Upper lobe of right lung (tissue), 1 donor: ENCODE measurements at regions not wholly inside any gene's neighbourhood (a gene's known extent, or its start where the extent isn't known, plus 50 kb on each side); places are given as distances from the start of the nearest gene placed in this dataset.
A peak's percentile ranks its signal among the peaks of the same experiment; 100 is the strongest.

Experiments used
- ATAC-seq: fragments of 200-7000 bp; cut with Tn5 transposase; one replicate; pipeline ENCODE4 v1.9.1; 2020; ENCODE audit warnings: mild to moderate bottlenecking, moderate library complexity
- DNase-seq: peaks from one replicate; pipeline ENCODE4 v3.0.0-alpha.2; 2020
- H3K27ac ChIP-seq: fragments of 200-600 bp; one replicate; pipeline ENCODE4 v1.8.0; 2022
- H3K27me3 ChIP-seq: fragments of 200-600 bp; one replicate; pipeline ENCODE4 v1.8.0; 2022; ENCODE audit warnings: mild to moderate bottlenecking
- H3K36me3 ChIP-seq: fragments of 200-600 bp; one replicate; pipeline ENCODE4 v1.8.0; 2022
- H3K4me1 ChIP-seq: fragments of 200-600 bp; one replicate; pipeline ENCODE4 v1.8.0; 2022
- H3K4me3 ChIP-seq: fragments of 200-600 bp; one replicate; pipeline ENCODE4 v1.8.0; 2022; ENCODE audit warnings: mild to moderate bottlenecking
- H3K9me3 ChIP-seq: fragments of 200-600 bp; one replicate; pipeline ENCODE4 v1.8.0; 2022
- CTCF ChIP-seq: fragments of 200-600 bp; IDR thresholded peaks from one replicate; pipeline ENCODE4 v1.8.0; 2022; ENCODE audit warnings: antibody characterized with exemption
- intact Hi-C: fragments of 100-400 bp; cut with DNase I; formaldehyde crosslinking; loops from one replicate; pipeline ENCODE4 v1.11.0; 2022
- donor health status: DM: no; HTN: yes; CAD: no; lungs with severe emphysema.

GRCh38 chr2:40831321-40831873 lies 379.5 kb upstream of the SLC8A1 start:
- Histone ChIP-seq H3K9me3 (no peaks in the 10 kb centered on the region), H3K27me3 (no peaks in the 10 kb centered on the region), H3K4me1 (no peaks in the 10 kb centered on the region), H3K36me3 (no peaks in the 10 kb centered on the region), H3K27ac (no peak overlapping the region), H3K4me3 (no peak overlapping the region)
- TF ChIP-seq CTCF: no peak
- DNase-seq (no peak), ATAC-seq (no peak)
- intact Hi-C loops: no loop called here

- no peaks in the 10 kb centered on the region for H3K27me3 ChIP-seq
- no peak overlapping the region for H3K27ac ChIP-seq
- ATAC-seq (no peak), DNase-seq (no peak)
- H3K36me3 ChIP-seq: no peaks in the 10 kb centered on the region
- H3K4me1 ChIP-seq: no peaks in the 10 kb centered on the region
- TF ChIP-seq CTCF: no peak
- intact Hi-C loops: no loop called here
- no peak overlapping the region for H3K4me3 ChIP-seq
- no peaks in the 10 kb centered on the region for H3K9me3 ChIP-seq
These were observed 390.0 kb upstream of the SLC8A1 start for GRCh38 chr2:40841856-40842255.

GRCh38 chr2:40844353-40845277 lies 392.7 kb upstream of the SLC8A1 start:
- peak; percentile 37 for TF ChIP-seq CTCF
- intact Hi-C loops: no loop called here
- H3K9me3 ChIP-seq: no peaks in the 10 kb centered on the region
- H3K27ac ChIP-seq: no peak overlapping the region
- H3K27me3 ChIP-seq: no peaks in the 10 kb centered on the region
- H3K4me1 ChIP-seq: no peaks in the 10 kb centered on the region
- ATAC-seq: peak; percentile 99
- no peaks in the 10 kb centered on the region for H3K36me3 ChIP-seq
- peak overlapping the region; percentile 32 for H3K4me3 ChIP-seq
- no peak for DNase-seq

- intact Hi-C loops: no loop called here
- ATAC-seq: no peak
- no peaks in the 10 kb centered on the region for H3K36me3 ChIP-seq
- no peak overlapping the region for H3K4me3 ChIP-seq
- no peak overlapping the region for H3K27ac ChIP-seq
- DNase-seq: no peak
- H3K4me1 ChIP-seq: no peaks in the 10 kb centered on the region
- no peaks in the 10 kb centered on the region for H3K9me3 ChIP-seq
- no peaks in the 10 kb centered on the region for H3K27me3 ChIP-seq
- TF ChIP-seq CTCF: no peak
These were observed 399.8 kb upstream of the SLC8A1 start for GRCh38 chr2:40851661-40852060.

GRCh38 chr2:40859617-40860016 lies 407.7 kb upstream of the SLC8A1 start:
- Histone ChIP-seq H3K9me3 (no peaks in the 10 kb centered on the region), H3K27me3 (no peaks in the 10 kb centered on the region), H3K36me3 (no peaks in the 10 kb centered on the region), H3K27ac (no peak overlapping the region), H3K4me1 (no peaks in the 10 kb centered on the region), H3K4me3 (no peak overlapping the region)
- no peak for DNase-seq
- intact Hi-C loops: no loop called here
- no peak for ATAC-seq
- no peak for TF ChIP-seq CTCF
